Psoas muscle (tissue), 7 donors: ENCODE measurements at regions not wholly inside any gene's neighbourhood (a gene's known extent, or its start where the extent isn't known, plus 50 kb on each side); places are given as distances from the start of the nearest gene placed in this dataset.

ENCODE experiments used
- ATAC-seq, 4 donors: fragments of 200-7000 bp; cut with Tn5 transposase; one replicate each; pipeline ENCODE4 v1.9.1; 2020; ENCODE audit warnings: moderate library complexity in 3 of 4, mild to moderate bottlenecking in 2 of 4
- DNase-seq, 2 donors: peaks; one replicate each; pipeline ENCODE4 v3.0.0-alpha.2; 2020
- H3K27ac ChIP-seq: fragments of 200-600 bp; one replicate; pipeline ENCODE4 v1.8.0; 2022
- H3K27me3 ChIP-seq, 3 donors: fragments of 200-600 bp in 1 of 3; one replicate each; pipeline versions ENCODE4 v1.6.1 to v1.8.0; 2013 to 2022; ENCODE audit warnings: low read length in 2 of 3, mild to moderate bottlenecking in 2 of 3, moderate library complexity in 1 of 3; ENCODE audit not compliant: insufficient read depth in 3 of 3
- H3K36me3 ChIP-seq, 2 donors: fragments of 200-600 bp in 1 of 2; one replicate each; pipeline versions ENCODE4 v1.6.1 to v1.8.0; 2013 to 2022; ENCODE audit warnings: low read depth in 1 of 2, mild to moderate bottlenecking in 1 of 2, moderate library complexity in 1 of 2; ENCODE audit not compliant: insufficient read depth in 1 of 2
- H3K4me1 ChIP-seq: fragments of 200-600 bp; one replicate; pipeline ENCODE4 v1.8.0; 2022
- H3K4me3 ChIP-seq: fragments of 200-600 bp; one replicate; pipeline ENCODE4 v1.8.0; 2022; ENCODE audit warnings: mild to moderate bottlenecking
- H3K9me3 ChIP-seq: fragments of 200-600 bp; one replicate; pipeline ENCODE4 v1.8.0; 2022
- WGBS, 3 donors: extraction: QIAGEN DNeasy Blood & Tissue Kit; methylation state at CpG; one replicate each; pipeline versions ENCODE4 v1.1.6 to v1.1.7; 2013; 5-methylcytosine and 5-hydroxymethylcytosine counted together
- intact Hi-C, 2 donors: fragments of 100-400 bp; cut with DNase I; formaldehyde crosslinking; loops; one replicate each; pipeline versions ENCODE4 v1.11.0 to v1.14.2; 2022
- TF ChIP-seq, protein P1 (sequence below): fragments of 200-600 bp; IDR thresholded peaks from one replicate; pipeline ENCODE4 v1.8.0; 2022; ENCODE audit warnings: antibody characterized with exemption
- donor health status: healthy with polysubstance abuse.
- donor health status: DM: no; HTN: no; CAD: no; lungs with moderate emphysema.
- donor health status: Bipolar disorder and iron deficiency.
- donor health status: healthy.
- donor health status: DM: yes; HTN: yes; CAD: no.
- donor health status: DM: no; HTN: no; CAD: no.
- donor health status: DM: yes; HTN: yes; CAD: no.

DNA sequence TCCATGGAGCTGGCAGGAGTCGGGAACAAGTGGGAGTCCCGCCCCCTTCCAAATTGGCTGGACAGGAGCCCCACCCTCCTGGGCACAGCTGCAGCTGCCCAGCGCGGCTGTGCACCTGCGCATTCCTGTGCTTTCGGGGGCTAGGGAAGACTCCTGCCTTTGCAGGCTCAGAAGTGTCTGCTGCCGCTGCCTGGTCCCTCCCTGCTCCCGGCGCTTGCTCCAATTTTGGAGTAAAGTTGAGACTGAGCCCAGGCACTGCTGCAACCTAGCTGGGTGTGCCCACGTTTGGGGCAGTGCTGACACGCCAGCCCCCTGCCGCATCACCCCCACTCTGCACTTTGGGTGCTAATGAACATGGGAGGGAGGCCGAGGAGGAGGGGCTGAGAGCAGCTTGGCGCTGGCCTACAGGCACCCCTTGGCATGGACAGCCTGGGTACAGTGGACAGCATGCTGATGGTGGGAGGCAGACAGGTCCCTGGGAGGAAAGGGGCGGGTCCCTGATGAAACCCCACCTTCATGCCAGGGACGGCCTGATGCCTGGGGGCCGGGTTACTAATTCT lies 399.2 kb upstream of the CNTN4 start:
- H3K9me3 ChIP-seq: no peaks in the 10 kb centered on the region
- no peak overlapping the region for H3K27ac ChIP-seq
- intact Hi-C loops: no loop called here
- H3K27me3 ChIP-seq: no peaks in the 10 kb centered on the region
- TF ChIP-seq, protein P1, sequence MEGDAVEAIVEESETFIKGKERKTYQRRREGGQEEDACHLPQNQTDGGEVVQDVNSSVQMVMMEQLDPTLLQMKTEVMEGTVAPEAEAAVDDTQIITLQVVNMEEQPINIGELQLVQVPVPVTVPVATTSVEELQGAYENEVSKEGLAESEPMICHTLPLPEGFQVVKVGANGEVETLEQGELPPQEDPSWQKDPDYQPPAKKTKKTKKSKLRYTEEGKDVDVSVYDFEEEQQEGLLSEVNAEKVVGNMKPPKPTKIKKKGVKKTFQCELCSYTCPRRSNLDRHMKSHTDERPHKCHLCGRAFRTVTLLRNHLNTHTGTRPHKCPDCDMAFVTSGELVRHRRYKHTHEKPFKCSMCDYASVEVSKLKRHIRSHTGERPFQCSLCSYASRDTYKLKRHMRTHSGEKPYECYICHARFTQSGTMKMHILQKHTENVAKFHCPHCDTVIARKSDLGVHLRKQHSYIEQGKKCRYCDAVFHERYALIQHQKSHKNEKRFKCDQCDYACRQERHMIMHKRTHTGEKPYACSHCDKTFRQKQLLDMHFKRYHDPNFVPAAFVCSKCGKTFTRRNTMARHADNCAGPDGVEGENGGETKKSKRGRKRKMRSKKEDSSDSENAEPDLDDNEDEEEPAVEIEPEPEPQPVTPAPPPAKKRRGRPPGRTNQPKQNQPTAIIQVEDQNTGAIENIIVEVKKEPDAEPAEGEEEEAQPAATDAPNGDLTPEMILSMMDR: no peak
- DNase-seq (no peak), ATAC-seq (no peak)
- no peaks in the 10 kb centered on the region for H3K36me3 ChIP-seq
- WGBS, 3 donors: 88 to 89% (median 89%) methylated on average over 17 of the region's 17 CpGs
- H3K4me3 ChIP-seq: no peak overlapping the region
- H3K4me1 ChIP-seq: no peaks in the 10 kb centered on the region

- TF ChIP-seq, protein P1: no peak
- Histone ChIP-seq H3K27ac (no peak overlapping the region), H3K27me3 (no peaks in the 10 kb centered on the region), H3K4me1 (no peaks in the 10 kb centered on the region), H3K36me3 (no peaks in the 10 kb centered on the region), H3K9me3 (no peaks in the 10 kb centered on the region), H3K4me3 (no peak overlapping the region)
- 67 to 75% (median 70%) methylated on average over 5 of the region's 5 CpGs for WGBS, 3 donors
- intact Hi-C loops: no loop called here
- DNase-seq (no peak), ATAC-seq (no peak)
These were observed 398.0 kb upstream of the CNTN4 start for GRCh38 chr3:1700650-1701049.

GRCh38 chr3:1703169-1703568 lies 395.5 kb upstream of the CNTN4 start:
- no peak overlapping the region for H3K27ac ChIP-seq
- no peaks in the 10 kb centered on the region for H3K4me1 ChIP-seq
- H3K27me3 ChIP-seq: no peaks in the 10 kb centered on the region
- ATAC-seq (no peak), DNase-seq (no peak)
- intact Hi-C loops: no loop called here
- no peak overlapping the region for H3K4me3 ChIP-seq
- no peaks in the 10 kb centered on the region for H3K36me3 ChIP-seq
- TF ChIP-seq, protein P1: no peak
- WGBS, 3 donors: 59 to 77% (median 68%) methylated on average over 1 of the region's 1 CpG
- peaks cover 4% of the 10 kb centered on the region for H3K9me3 ChIP-seq

DNA sequence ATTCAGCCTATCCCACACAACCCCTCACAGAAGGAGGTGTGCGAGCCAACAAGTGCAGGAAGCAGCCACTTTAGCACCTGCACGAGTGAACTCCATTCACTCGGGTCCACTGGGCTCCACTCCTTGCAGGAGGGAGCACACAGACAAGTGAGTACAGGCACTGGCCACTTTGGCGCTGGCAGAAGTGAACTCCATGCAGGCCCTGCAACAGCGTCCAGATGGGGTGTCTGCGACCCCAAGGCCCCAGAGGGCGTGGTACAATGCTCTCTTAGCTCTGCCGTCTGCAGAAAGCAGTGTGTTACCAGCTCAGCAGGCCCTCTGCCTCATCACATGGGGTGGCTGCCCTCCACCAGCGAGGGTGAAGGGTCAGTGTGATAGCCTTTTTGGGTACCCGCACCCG lies 388.0 kb upstream of the CNTN4 start:
- intact Hi-C loops: no loop called here
- no peak overlapping the region for H3K4me3 ChIP-seq

DNA sequence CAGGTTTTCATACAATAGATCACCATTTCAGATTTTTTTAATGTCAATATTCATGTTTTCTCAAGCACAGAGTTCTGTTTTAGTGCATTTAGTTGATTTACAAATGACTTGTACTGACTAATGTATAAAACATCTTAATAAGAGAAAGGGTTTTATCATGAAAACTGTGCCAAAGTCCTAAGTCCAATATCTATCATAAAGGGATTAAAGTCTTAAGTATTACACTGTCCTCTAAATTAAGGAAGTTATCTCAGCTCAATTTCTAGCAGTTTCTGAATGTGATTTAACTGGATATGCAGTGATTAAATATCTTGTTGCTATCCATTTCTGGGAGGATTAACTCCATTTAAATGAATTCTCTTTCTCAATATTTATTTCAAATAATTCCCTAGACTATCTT lies 381.1 kb upstream of the CNTN4 start:
- H3K36me3 ChIP-seq: no peaks in the 10 kb centered on the region
- ATAC-seq (no peak), DNase-seq (no peak)
- no peaks in the 10 kb centered on the region for H3K27me3 ChIP-seq
- H3K4me1 ChIP-seq: no peaks in the 10 kb centered on the region
- intact Hi-C loops: no loop called here
- H3K4me3 ChIP-seq: no peak overlapping the region
- H3K27ac ChIP-seq: no peak overlapping the region
- TF ChIP-seq, protein P1: no peak
- no peaks in the 10 kb centered on the region for H3K9me3 ChIP-seq

More for the DNA sequence above, 388.0 kb upstream of the CNTN4 start:
- TF ChIP-seq, protein P1: no peak
- no peaks in the 10 kb centered on the region for H3K4me1 ChIP-seq
- no peaks in the 10 kb centered on the region for H3K36me3 ChIP-seq
- no peak overlapping the region for H3K27ac ChIP-seq
- 85 to 92% (median 88%) methylated on average over 11 of the region's 11 CpGs for WGBS, 3 donors
- H3K27me3 ChIP-seq: no peaks in the 10 kb centered on the region
- peaks cover 4% of the 10 kb centered on the region for H3K9me3 ChIP-seq
- ATAC-seq: no peak
- DNase-seq: no peak
